GM23338 (cell line): ENCODE measurements at regions not wholly inside any gene's neighbourhood (a gene's known extent, or its start where the extent isn't known, plus 50 kb on each side); places are given as distances from the start of the nearest gene placed in this dataset.

Experiments
- ATAC-seq: fragments of 200-7000 bp; cut with Tn5 transposase; 3 replicates; pipeline ENCODE4 v1.9.1; 2020
- DNase-seq: peaks from one replicate; pipeline ENCODE4 v3.0.0-alpha.2; 2015; ENCODE audit warnings: low spot score
- H2AFZ ChIP-seq: fragments of 200-600 bp; sonication (generic); 2 replicates; pipeline ENCODE4 v1.8.0; 2016; ENCODE audit warnings: antibody characterized with exemption, mild to moderate bottlenecking, moderate library complexity
- H3F3A ChIP-seq: fragments of 200-600 bp; sonication (generic); replicated peaks from 2 replicates; pipeline ENCODE4 v1.8.0; 2017; ENCODE audit warnings: antibody characterized with exemption, mixed run types, low read depth
- H3K27ac ChIP-seq: fragments of 200-600 bp; sonication (generic); 2 replicates; pipeline ENCODE4 v1.6.1; 2016; ENCODE audit warnings: low read depth
- H3K27me3 ChIP-seq: fragments of 200-600 bp; sonication (generic); 2 replicates; pipeline ENCODE4 v1.8.0; 2016; ENCODE audit warnings: mild to moderate bottlenecking, mixed run types, moderate library complexity; ENCODE audit not compliant: insufficient read depth
- H3K36me3 ChIP-seq: fragments of 200-600 bp; sonication (generic); 2 replicates; pipeline ENCODE4 v1.8.0; 2016; ENCODE audit warnings: mild to moderate bottlenecking; ENCODE audit not compliant: insufficient read depth
- H3K4me1 ChIP-seq: fragments of 200-600 bp; sonication (generic); 2 replicates; pipeline ENCODE4 v1.8.0; 2016; ENCODE audit warnings: mild to moderate bottlenecking, moderate library complexity; ENCODE audit not compliant: insufficient read depth
- H3K4me2 ChIP-seq: fragments of 200-600 bp; sonication (generic); 2 replicates; pipeline ENCODE4 v1.7.1; 2017; ENCODE audit warnings: mixed run types
- H3K4me3 ChIP-seq: fragments of 200-600 bp; sonication (generic); 2 replicates; pipeline ENCODE4 v1.6.1; 2016; ENCODE audit warnings: mixed run types
- H3K79me2 ChIP-seq: fragments of 200-600 bp; sonication (generic); replicated peaks from 2 replicates; pipeline ENCODE4 v1.8.0; 2017; ENCODE audit warnings: mild to moderate bottlenecking; ENCODE audit not compliant: insufficient read depth
- H3K9me2 ChIP-seq: fragments of 200-600 bp; sonication (generic); 2 replicates; pipeline ENCODE4 v1.8.0; 2017; ENCODE audit not compliant: insufficient read depth
- H4K20me1 ChIP-seq: fragments of 200-600 bp; sonication (generic); replicated peaks from 2 replicates; pipeline ENCODE4 v1.8.0; 2017; ENCODE audit warnings: mild to moderate bottlenecking; ENCODE audit not compliant: insufficient read depth
- H3K27ac Mint-ChIP-seq: 2 replicates; pipeline ENCODE4 v1.8.0; 2020; ENCODE audit warnings: inconsistent platforms, mild to moderate bottlenecking, moderate library complexity, mixed read lengths
- H3K27me3 Mint-ChIP-seq: 3 replicates; pipeline ENCODE4 v1.8.0; 2022; ENCODE audit warnings: low read depth, mild to moderate bottlenecking, moderate library complexity, mixed read lengths, inconsistent platforms; ENCODE audit not compliant: insufficient read depth, poor library complexity
- H3K36me3 Mint-ChIP-seq: 3 replicates; pipeline ENCODE4 v1.8.0; 2021; ENCODE audit warnings: low read depth, mild to moderate bottlenecking, inconsistent platforms, moderate library complexity, mixed read lengths
- H3K4me1 Mint-ChIP-seq: 3 replicates; pipeline ENCODE4 v1.8.0; 2020; ENCODE audit warnings: mild to moderate bottlenecking, inconsistent platforms, mixed read lengths
- H3K4me3 Mint-ChIP-seq: 3 replicates; pipeline ENCODE4 v1.8.0; 2021; ENCODE audit warnings: moderate library complexity, mild to moderate bottlenecking, inconsistent platforms, mixed read lengths
- H3K9me3 Mint-ChIP-seq: 3 replicates; pipeline ENCODE4 v1.8.0; 2020; ENCODE audit warnings: moderate library complexity, mild to moderate bottlenecking, inconsistent platforms, mixed read lengths
- CREB1 ChIP-seq: fragments of 250-450 bp; sonication (Bioruptor Pico); IDR thresholded peaks from 2 replicates; pipeline ENCODE4 v1.5.0; 2020; ENCODE audit warnings: low read depth, mild to moderate bottlenecking, moderate library complexity
- POLR2AphosphoS5 ChIP-seq: IDR thresholded peaks from 2 replicates; pipeline ENCODE4 v1.6.1; 2016; ENCODE audit warnings: antibody characterized with exemption, low read depth
- STAT1 ChIP-seq: IDR thresholded peaks from one replicate; pipeline ENCODE4 v1.6.1; 2016; ENCODE audit warnings: antibody characterized with exemption; ENCODE audit not compliant: unreplicated experiment
- ZNF114 ChIP-seq: fragments of 250-450 bp; sonication (Bioruptor Pico); IDR thresholded peaks from 2 replicates; pipeline ENCODE4 v1.5.0; 2020; ENCODE audit warnings: mild to moderate bottlenecking, moderate library complexity
- ZNF331 ChIP-seq: fragments of 250-450 bp; sonication (Bioruptor Pico); IDR thresholded peaks from 2 replicates; pipeline ENCODE4 v1.5.0; 2020; ENCODE audit warnings: low read depth, mild to moderate bottlenecking, moderate library complexity
- TF ChIP-seq, protein P1 (sequence below), 2 experiments: fragments of 200-600 bp in 1 of 2; sonication (generic) in 1 of 2; conservative IDR thresholded peaks; 2 replicates each; pipeline versions ENCODE4 v1.5.1 to v1.6.1; 2016 to 2017; ENCODE audit warnings: antibody characterized with exemption in 2 of 2, low read depth in 2 of 2, mild to moderate bottlenecking in 2 of 2, moderate library complexity in 1 of 2
- TF ChIP-seq, protein P2 (sequence below): IDR thresholded peaks from 2 replicates; pipeline ENCODE4 v1.6.1; 2016; ENCODE audit warnings: antibody characterized with exemption
- TF ChIP-seq, protein P3 (sequence below): IDR thresholded peaks from one replicate; pipeline ENCODE4 v1.6.1; 2018; ENCODE audit warnings: antibody characterized with exemption; ENCODE audit not compliant: unreplicated experiment

DNA sequence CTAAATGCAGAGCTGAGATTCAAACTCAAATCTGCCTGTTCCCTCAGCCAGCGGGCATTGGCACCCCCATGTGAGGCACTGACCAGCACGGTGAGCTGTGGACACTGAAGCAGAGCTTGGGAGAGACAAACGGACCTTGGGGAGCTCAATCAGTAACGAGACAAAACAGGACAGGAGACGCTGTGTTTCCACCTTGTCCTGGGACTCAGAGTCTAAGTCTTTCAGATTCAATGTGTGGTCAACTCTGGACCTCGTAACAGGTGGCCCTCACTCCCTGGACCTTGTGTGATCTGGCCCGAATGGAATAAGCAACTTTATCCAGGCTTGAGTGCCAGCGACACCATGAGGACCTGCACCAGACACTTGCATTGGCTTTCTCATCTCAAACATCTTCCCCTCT is 232.5 kb downstream of the UACA start (continued):
- no peak for TF ChIP-seq STAT1
- TF ChIP-seq, protein P1, sequence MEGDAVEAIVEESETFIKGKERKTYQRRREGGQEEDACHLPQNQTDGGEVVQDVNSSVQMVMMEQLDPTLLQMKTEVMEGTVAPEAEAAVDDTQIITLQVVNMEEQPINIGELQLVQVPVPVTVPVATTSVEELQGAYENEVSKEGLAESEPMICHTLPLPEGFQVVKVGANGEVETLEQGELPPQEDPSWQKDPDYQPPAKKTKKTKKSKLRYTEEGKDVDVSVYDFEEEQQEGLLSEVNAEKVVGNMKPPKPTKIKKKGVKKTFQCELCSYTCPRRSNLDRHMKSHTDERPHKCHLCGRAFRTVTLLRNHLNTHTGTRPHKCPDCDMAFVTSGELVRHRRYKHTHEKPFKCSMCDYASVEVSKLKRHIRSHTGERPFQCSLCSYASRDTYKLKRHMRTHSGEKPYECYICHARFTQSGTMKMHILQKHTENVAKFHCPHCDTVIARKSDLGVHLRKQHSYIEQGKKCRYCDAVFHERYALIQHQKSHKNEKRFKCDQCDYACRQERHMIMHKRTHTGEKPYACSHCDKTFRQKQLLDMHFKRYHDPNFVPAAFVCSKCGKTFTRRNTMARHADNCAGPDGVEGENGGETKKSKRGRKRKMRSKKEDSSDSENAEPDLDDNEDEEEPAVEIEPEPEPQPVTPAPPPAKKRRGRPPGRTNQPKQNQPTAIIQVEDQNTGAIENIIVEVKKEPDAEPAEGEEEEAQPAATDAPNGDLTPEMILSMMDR (conservative IDR thresholded peaks at IDR 0.05; ENCODE audit: low read depth in 2 of 2), result no peak
- no peak for TF ChIP-seq POLR2AphosphoS5

GRCh38 chr15:70530503-70530902 is 232.9 kb downstream of the UACA start:
- Mint-ChIP-seq H3K27ac (no peak overlapping the region), H3K4me1 (peaks cover 21% of the 10 kb centered on the region), H3K36me3 (no peaks in the 10 kb centered on the region), H3K4me3 (no peak overlapping the region), H3K9me3 (no peaks in the 10 kb centered on the region; the same call in 2 of the 3 replicates), H3K27me3 (peaks cover 5% of the 10 kb centered on the region)
- DNase-seq (no peak), ATAC-seq (no peak)
- Histone ChIP-seq H3K4me2 (no peak overlapping the region), H3K79me2 (no peaks in the 10 kb centered on the region), H2AFZ (no peak overlapping the region), H4K20me1 (no peaks in the 10 kb centered on the region), H3K36me3 (no peaks in the 10 kb centered on the region), H3F3A (no peaks in the 10 kb centered on the region), H3K9me2 (0 out of 2 replicates have a peak, but pooled peaks cover 2% of the 10 kb centered on the region), H3K4me1 (no peaks in the 10 kb centered on the region; the same call in 1 of the 2 replicates), H3K4me3 (no peak overlapping the region), H3K27ac (no peak overlapping the region), H3K27me3 (no peaks in the 10 kb centered on the region)
- TF ChIP-seq CREB1 (CRISPR knock-in tag) (no peak), ZNF114 (CRISPR knock-in tag) (no peak), ZNF331 (CRISPR knock-in tag) (no peak)
- TF ChIP-seq, protein P2, sequence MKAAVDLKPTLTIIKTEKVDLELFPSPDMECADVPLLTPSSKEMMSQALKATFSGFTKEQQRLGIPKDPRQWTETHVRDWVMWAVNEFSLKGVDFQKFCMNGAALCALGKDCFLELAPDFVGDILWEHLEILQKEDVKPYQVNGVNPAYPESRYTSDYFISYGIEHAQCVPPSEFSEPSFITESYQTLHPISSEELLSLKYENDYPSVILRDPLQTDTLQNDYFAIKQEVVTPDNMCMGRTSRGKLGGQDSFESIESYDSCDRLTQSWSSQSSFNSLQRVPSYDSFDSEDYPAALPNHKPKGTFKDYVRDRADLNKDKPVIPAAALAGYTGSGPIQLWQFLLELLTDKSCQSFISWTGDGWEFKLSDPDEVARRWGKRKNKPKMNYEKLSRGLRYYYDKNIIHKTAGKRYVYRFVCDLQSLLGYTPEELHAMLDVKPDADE, result no peak
- TF ChIP-seq, protein P1 (conservative IDR thresholded peaks at IDR 0.05; ENCODE audit: low read depth in 2 of 2), result no peak
- TF ChIP-seq, protein P3, sequence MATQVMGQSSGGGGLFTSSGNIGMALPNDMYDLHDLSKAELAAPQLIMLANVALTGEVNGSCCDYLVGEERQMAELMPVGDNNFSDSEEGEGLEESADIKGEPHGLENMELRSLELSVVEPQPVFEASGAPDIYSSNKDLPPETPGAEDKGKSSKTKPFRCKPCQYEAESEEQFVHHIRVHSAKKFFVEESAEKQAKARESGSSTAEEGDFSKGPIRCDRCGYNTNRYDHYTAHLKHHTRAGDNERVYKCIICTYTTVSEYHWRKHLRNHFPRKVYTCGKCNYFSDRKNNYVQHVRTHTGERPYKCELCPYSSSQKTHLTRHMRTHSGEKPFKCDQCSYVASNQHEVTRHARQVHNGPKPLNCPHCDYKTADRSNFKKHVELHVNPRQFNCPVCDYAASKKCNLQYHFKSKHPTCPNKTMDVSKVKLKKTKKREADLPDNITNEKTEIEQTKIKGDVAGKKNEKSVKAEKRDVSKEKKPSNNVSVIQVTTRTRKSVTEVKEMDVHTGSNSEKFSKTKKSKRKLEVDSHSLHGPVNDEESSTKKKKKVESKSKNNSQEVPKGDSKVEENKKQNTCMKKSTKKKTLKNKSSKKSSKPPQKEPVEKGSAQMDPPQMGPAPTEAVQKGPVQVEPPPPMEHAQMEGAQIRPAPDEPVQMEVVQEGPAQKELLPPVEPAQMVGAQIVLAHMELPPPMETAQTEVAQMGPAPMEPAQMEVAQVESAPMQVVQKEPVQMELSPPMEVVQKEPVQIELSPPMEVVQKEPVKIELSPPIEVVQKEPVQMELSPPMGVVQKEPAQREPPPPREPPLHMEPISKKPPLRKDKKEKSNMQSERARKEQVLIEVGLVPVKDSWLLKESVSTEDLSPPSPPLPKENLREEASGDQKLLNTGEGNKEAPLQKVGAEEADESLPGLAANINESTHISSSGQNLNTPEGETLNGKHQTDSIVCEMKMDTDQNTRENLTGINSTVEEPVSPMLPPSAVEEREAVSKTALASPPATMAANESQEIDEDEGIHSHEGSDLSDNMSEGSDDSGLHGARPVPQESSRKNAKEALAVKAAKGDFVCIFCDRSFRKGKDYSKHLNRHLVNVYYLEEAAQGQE, result no peak
